ENCODE measurements at regions not wholly inside any gene's neighbourhood (a gene's known extent, or its start where the extent isn't known, plus 50 kb on each side); places are given as distances from the start of the nearest gene placed in this dataset.
A peak's percentile ranks its signal among the peaks of the same experiment; 100 is the strongest.
"Not testable (repeated sequence)": the region's sequence is repeated elsewhere in the genome, so short reads cannot be mapped to it uniquely, and the experiment has no call there.

GRCh38 chr4:18690291-18690955, 668.9 kb upstream of the LCORL start:
- WGBS, 3 donors = 91 to 92% (median 91%) methylated on average over 2 of the region's 2 CpGs
- no peak overlapping the region for H3K27ac ChIP-seq
- no peaks in the 10 kb centered on the region for H3K36me3 ChIP-seq
- H3K4me1 ChIP-seq (ENCODE audit: insufficient read depth) = no peaks in the 10 kb centered on the region
- intact Hi-C loops (cut with DNase I) = no loop called here
- no peak overlapping the region for H3K4me3 ChIP-seq
- H3K27me3 ChIP-seq = no peaks in the 10 kb centered on the region
- TF ChIP-seq EP300 (IDR thresholded peaks at IDR 0.05) (no peak), POLR2A (IDR thresholded peaks at IDR 0.05) (no peak)
- TF ChIP-seq, protein P1, sequence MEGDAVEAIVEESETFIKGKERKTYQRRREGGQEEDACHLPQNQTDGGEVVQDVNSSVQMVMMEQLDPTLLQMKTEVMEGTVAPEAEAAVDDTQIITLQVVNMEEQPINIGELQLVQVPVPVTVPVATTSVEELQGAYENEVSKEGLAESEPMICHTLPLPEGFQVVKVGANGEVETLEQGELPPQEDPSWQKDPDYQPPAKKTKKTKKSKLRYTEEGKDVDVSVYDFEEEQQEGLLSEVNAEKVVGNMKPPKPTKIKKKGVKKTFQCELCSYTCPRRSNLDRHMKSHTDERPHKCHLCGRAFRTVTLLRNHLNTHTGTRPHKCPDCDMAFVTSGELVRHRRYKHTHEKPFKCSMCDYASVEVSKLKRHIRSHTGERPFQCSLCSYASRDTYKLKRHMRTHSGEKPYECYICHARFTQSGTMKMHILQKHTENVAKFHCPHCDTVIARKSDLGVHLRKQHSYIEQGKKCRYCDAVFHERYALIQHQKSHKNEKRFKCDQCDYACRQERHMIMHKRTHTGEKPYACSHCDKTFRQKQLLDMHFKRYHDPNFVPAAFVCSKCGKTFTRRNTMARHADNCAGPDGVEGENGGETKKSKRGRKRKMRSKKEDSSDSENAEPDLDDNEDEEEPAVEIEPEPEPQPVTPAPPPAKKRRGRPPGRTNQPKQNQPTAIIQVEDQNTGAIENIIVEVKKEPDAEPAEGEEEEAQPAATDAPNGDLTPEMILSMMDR (IDR thresholded peaks at IDR 0.05) = no peak
- H3K9me3 ChIP-seq = no peaks in the 10 kb centered on the region
- no peak for DNase-seq

DNA sequence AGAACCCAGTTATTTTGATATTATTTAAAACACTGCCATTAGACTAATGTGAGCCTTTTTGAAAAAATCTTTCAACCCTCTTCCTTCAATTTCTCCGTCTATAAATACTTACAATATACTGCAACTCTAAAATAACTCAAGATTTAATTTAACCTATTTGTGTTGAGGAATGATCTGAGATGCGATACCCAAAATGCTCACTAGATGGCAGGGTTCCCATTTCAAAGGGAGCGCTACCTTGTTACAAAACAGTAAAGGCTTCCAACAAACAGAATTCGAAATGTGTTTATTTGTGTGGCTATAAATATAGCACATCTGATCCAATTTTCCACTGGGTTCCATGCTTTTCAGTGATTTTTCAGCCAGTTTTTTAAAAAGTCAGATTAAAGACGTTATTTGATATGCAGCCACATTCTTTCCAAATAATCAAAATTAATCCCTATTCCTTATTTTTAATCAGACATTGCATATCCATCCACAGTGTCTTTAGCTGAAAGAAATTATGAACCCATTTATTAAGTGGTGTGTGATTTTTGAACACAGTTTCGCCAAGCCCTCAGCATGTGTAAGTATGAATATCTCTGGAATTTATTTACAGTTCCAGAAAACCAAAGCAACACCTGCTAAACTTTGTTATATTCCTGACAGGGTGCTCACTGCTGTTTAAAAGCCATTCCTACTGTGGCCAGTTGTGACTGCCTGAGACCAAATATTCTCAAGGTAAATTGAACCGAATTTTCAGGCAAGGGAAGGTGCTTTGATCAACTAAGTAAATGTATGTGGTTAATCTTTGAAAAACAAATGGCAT, 668.0 kb upstream of the LCORL start:
- Histone ChIP-seq H3K27me3 (no peaks in the 10 kb centered on the region), H3K36me3 (no peaks in the 10 kb centered on the region), H3K4me1 (ENCODE audit: insufficient read depth) (no peaks in the 10 kb centered on the region), H3K9me3 (no peaks in the 10 kb centered on the region), H3K27ac (no peak overlapping the region), H3K4me3 (no peak overlapping the region)
- WGBS, 3 donors = 2 to 6% (median 2%) methylated on average over 7 of the region's 7 CpGs
- peak in 2 of 5 donors; percentile 16 to 47 for DNase-seq
- no peak for TF ChIP-seq POLR2A (IDR thresholded peaks at IDR 0.05)
- TF ChIP-seq, protein P1 (IDR thresholded peaks at IDR 0.05) = peak; percentile 21 to 71 (median 46)
- intact Hi-C loops (cut with DNase I) = no loop called here

- H3K4me1 ChIP-seq (ENCODE audit: insufficient read depth); H3K4me3 ChIP-seq; H3K36me3 ChIP-seq; H3K27ac ChIP-seq; DNase-seq; intact Hi-C loops (cut with DNase I); H3K9me3 ChIP-seq; H3K27me3 ChIP-seq: not testable (repeated sequence)
- WGBS, 3 donors = 88 to 93% (median 89%) methylated on average over 9 of the region's 9 CpGs
Measured at GRCh38 chr4:18688351-18688750, 666.8 kb upstream of the LCORL start.

DNA sequence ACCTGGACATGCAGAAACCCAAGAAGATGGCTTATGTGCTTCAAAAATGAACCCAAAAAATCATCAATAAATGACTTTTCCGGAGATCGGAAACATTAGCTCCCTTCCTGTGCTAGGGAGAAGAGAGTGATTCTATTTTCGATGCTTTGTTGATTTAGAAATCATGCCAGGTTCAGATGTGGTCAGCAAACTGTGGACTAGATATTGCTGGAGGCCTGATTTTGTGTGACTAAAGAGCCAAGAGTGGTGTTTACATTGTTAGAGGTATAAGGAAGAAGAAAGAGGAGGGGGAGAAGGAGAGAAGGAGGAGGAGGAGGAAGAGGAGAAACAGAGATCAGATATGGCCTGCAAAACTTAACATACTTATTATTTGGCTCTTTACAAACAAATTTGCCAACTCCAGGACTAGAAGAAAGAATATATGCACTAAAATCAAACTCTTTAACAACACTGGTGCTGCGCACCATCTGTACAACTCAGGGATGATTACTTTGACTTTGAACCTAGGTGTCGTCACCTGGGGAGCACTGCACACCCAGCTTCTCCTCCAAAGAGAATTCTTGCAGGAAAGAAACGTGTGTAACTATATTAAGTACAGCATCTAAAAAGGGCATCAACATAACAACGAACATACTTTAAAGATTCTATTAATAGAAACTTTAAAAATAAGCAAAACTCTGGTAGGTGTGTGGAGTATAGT, 664.9 kb upstream of the LCORL start:
- no peak overlapping the region for H3K27ac ChIP-seq
- DNase-seq = no peak
- H3K4me1 ChIP-seq (ENCODE audit: insufficient read depth) = no peaks in the 10 kb centered on the region
- 48 to 56% (median 48%) methylated on average over 7 of the region's 7 CpGs for WGBS, 3 donors
- H3K4me3 ChIP-seq = no peak overlapping the region
- no peaks in the 10 kb centered on the region for H3K27me3 ChIP-seq
- TF ChIP-seq, protein P1 (IDR thresholded peaks at IDR 0.05) = no peak
- no peak for TF ChIP-seq EP300 (IDR thresholded peaks at IDR 0.05)
- TF ChIP-seq POLR2A (IDR thresholded peaks at IDR 0.05) = no peak
- H3K36me3 ChIP-seq = no peaks in the 10 kb centered on the region
- intact Hi-C loops (cut with DNase I) = no loop called here
- no peaks in the 10 kb centered on the region for H3K9me3 ChIP-seq
